H9 (cell line): ENCODE measurements at regions not wholly inside any gene's neighbourhood (a gene's known extent, or its start where the extent isn't known, plus 50 kb on each side); places are given as distances from the start of the nearest gene placed in this dataset.

Source experiments
- DNase-seq: peaks from one replicate; pipeline ENCODE4 v3.0.0-alpha.2; 2017
- H2AFZ ChIP-seq: one replicate; pipeline ENCODE4 v1.6.1; 2013; ENCODE audit warnings: mild to moderate bottlenecking, low read length, control low read depth, moderate library complexity
- H2AK5ac ChIP-seq: 2 replicates; pipeline ENCODE4 v1.6.1; 2013; ENCODE audit warnings: low read length, control low read depth, mixed read lengths; ENCODE audit not compliant: insufficient read length
- H2BK120ac ChIP-seq: one replicate; pipeline ENCODE4 v1.6.1; 2013; ENCODE audit warnings: low read depth, mild to moderate bottlenecking, low read length, control low read depth, inconsistent platforms; ENCODE audit not compliant: poor library complexity, severe bottlenecking
- H2BK12ac ChIP-seq: 2 replicates; pipeline ENCODE4 v1.6.1; 2013; ENCODE audit warnings: low read length, control low read depth, mixed read lengths, low read depth; ENCODE audit not compliant: insufficient read length
- H2BK15ac ChIP-seq: 2 replicates; pipeline ENCODE4 v1.6.1; 2013; ENCODE audit warnings: low read depth, low read length, control low read depth
- H2BK20ac ChIP-seq: one replicate; pipeline ENCODE4 v1.6.1; 2013; ENCODE audit warnings: low read depth, mild to moderate bottlenecking, low read length, control low read depth, inconsistent platforms; ENCODE audit not compliant: poor library complexity, severe bottlenecking
- H2BK5ac ChIP-seq: 2 replicates; pipeline ENCODE4 v1.6.1; 2013; ENCODE audit warnings: low read length, control low read depth, mixed read lengths; ENCODE audit not compliant: insufficient read length
- H3K14ac ChIP-seq: 2 replicates; pipeline ENCODE4 v1.6.1; 2013; ENCODE audit warnings: low read length, control low read depth; ENCODE audit not compliant: insufficient read depth
- H3K18ac ChIP-seq: 2 replicates; pipeline ENCODE4 v1.6.1; 2013; ENCODE audit warnings: low read depth, mild to moderate bottlenecking, mixed read lengths, low read length, control low read depth; ENCODE audit not compliant: insufficient read length
- H3K23ac ChIP-seq: 2 replicates; pipeline ENCODE4 v1.6.1; 2013; ENCODE audit warnings: low read length, control low read depth, mixed read lengths, low read depth; ENCODE audit not compliant: insufficient read length
- H3K23me2 ChIP-seq: 2 replicates; pipeline ENCODE4 v1.6.1; 2013; ENCODE audit warnings: low read depth, mild to moderate bottlenecking, mixed read lengths, low read length, control low read depth; ENCODE audit not compliant: insufficient read length, poor library complexity, severe bottlenecking
- H3K27ac ChIP-seq: 2 replicates; pipeline ENCODE4 v1.5.1; 2013; ENCODE audit warnings: low read length, control low read depth, mixed read lengths, low read depth; ENCODE audit not compliant: insufficient read length
- H3K27me3 ChIP-seq: 2 replicates; pipeline ENCODE4 v1.6.1; 2013; ENCODE audit warnings: low read length, control low read depth, inconsistent platforms; ENCODE audit not compliant: insufficient read depth
- H3K4ac ChIP-seq: 2 replicates; pipeline ENCODE4 v1.6.1; 2013; ENCODE audit warnings: low read depth, mild to moderate bottlenecking, control low read depth, inconsistent platforms, low read length, moderate library complexity
- H3K4me1 ChIP-seq: 2 replicates; pipeline ENCODE4 v1.6.1; 2013; ENCODE audit warnings: low read length, control low read depth, inconsistent platforms; ENCODE audit not compliant: insufficient read depth
- H3K4me2 ChIP-seq: 2 replicates; pipeline ENCODE4 v1.6.1; 2013; ENCODE audit warnings: low read length, control low read depth, mixed read lengths; ENCODE audit not compliant: insufficient read length, insufficient read depth
- H3K56ac ChIP-seq: 2 replicates; pipeline ENCODE4 v1.6.1; 2013; ENCODE audit warnings: low read depth, mild to moderate bottlenecking, mixed read lengths, low read length, control low read depth; ENCODE audit not compliant: insufficient read length
- H3K79me1 ChIP-seq: 2 replicates; pipeline ENCODE4 v1.6.1; 2013; ENCODE audit warnings: low read depth, mild to moderate bottlenecking, moderate library complexity, low read length, control low read depth, inconsistent platforms; ENCODE audit not compliant: insufficient read depth, poor library complexity, severe bottlenecking
- H3K79me2 ChIP-seq: 2 replicates; pipeline ENCODE4 v1.6.1; 2013; ENCODE audit warnings: low read length, control low read depth, inconsistent platforms; ENCODE audit not compliant: insufficient read depth
- H3K9ac ChIP-seq: 2 replicates; pipeline ENCODE4 v1.6.1; 2013; ENCODE audit warnings: low read length, control low read depth, mixed read lengths; ENCODE audit not compliant: insufficient read length; ENCODE audit errors: extremely low read depth
- H3K9me3 ChIP-seq: one replicate; pipeline ENCODE4 v1.6.1; 2013; ENCODE audit warnings: low read depth, low read length, inconsistent platforms; ENCODE audit not compliant: control insufficient read depth
- H3T11ph ChIP-seq: one replicate; pipeline ENCODE4 v1.6.1; 2013; ENCODE audit warnings: mild to moderate bottlenecking, low read length, control low read depth, inconsistent platforms
- H4K20me1 ChIP-seq: one replicate; pipeline ENCODE4 v1.6.1; 2013; ENCODE audit not compliant: control insufficient read depth, insufficient read length, insufficient read depth
- H4K5ac ChIP-seq: 2 replicates; pipeline ENCODE4 v1.6.1; 2013; ENCODE audit warnings: low read depth, mild to moderate bottlenecking, mixed read lengths, low read length, control low read depth; ENCODE audit not compliant: insufficient read length
- H4K8ac ChIP-seq: replicated peaks from 2 replicates; pipeline ENCODE4 v1.6.1; 2013; ENCODE audit warnings: low read length, control low read depth, mixed read lengths, low read depth; ENCODE audit not compliant: insufficient read length
- H4K91ac ChIP-seq: 2 replicates; pipeline ENCODE4 v1.6.1; 2013; ENCODE audit warnings: low read depth, mild to moderate bottlenecking, moderate library complexity, mixed read lengths, low read length, control low read depth; ENCODE audit not compliant: insufficient read length
- H3K27ac Mint-ChIP-seq, 3 experiments: 2 replicates in 2 of 3; 3 replicates in 1 of 3; pipeline ENCODE4 v1.8.0; 2020 to 2021; ENCODE audit warnings: mixed read lengths in 3 of 3, mild to moderate bottlenecking in 1 of 3, moderate library complexity in 1 of 3
- H3K27me3 Mint-ChIP-seq: 2 replicates; pipeline ENCODE4 v1.8.0; 2021; ENCODE audit warnings: low read depth, mild to moderate bottlenecking, moderate library complexity, mixed read lengths
- H3K36me3 Mint-ChIP-seq, 3 experiments: 2 replicates in 2 of 3; 3 replicates in 1 of 3; pipeline ENCODE4 v1.8.0; 2020 to 2021; ENCODE audit warnings: low read depth in 3 of 3, mixed read lengths in 3 of 3; ENCODE audit not compliant: insufficient read depth in 1 of 3
- H3K4me1 Mint-ChIP-seq, 2 experiments: 2 replicates each; pipeline ENCODE4 v1.8.0; 2020; ENCODE audit warnings: mixed read lengths in 2 of 2
- H3K4me3 Mint-ChIP-seq, 2 experiments: 2 replicates in 1 of 2; 3 replicates in 1 of 2; pipeline ENCODE4 v1.8.0; 2020 to 2021; ENCODE audit warnings: mild to moderate bottlenecking in 2 of 2, mixed read lengths in 2 of 2, moderate library complexity in 1 of 2
- H3K9me3 Mint-ChIP-seq, 2 experiments: 2 replicates in 1 of 2; 3 replicates in 1 of 2; pipeline ENCODE4 v1.8.0; 2020; ENCODE audit warnings: mild to moderate bottlenecking in 2 of 2, mixed read lengths in 2 of 2, moderate library complexity in 1 of 2
- CTCF ChIP-seq: fragments of 200-600 bp; sonication (generic); conservative IDR thresholded peaks from 3 replicates; pipeline ENCODE4 v1.8.0; 2021; ENCODE audit warnings: antibody characterized with exemption, mild to moderate bottlenecking
- WGBS: extraction: QIAGEN DNeasy Blood & Tissue Kit; methylation state at CpG from one replicate; pipeline ENCODE4 v1.1.7; 2013; ENCODE audit warnings: missing lambda C conversion rate, low lambda C conversion rate, mixed read lengths; ENCODE audit not compliant: insufficient read length; ENCODE audit errors: extremely low coverage; 5-methylcytosine and 5-hydroxymethylcytosine counted together

GRCh38 chr10:46170789-46171188, 116.0 kb upstream of the ANTXRL start:
- no CpG with 5 or more reads among the region's 1 CpG for WGBS
- no peak overlapping the region for H2AK5ac ChIP-seq
- H3K23ac ChIP-seq, result no peak overlapping the region
- no peaks in the 10 kb centered on the region for H3K4me1 ChIP-seq
- H3K27ac ChIP-seq, result no peak overlapping the region
- no peak overlapping the region for H2BK5ac ChIP-seq
- no peak overlapping the region for H2BK120ac ChIP-seq
- no peak overlapping the region for H3K9ac ChIP-seq
- no peak overlapping the region for H4K91ac ChIP-seq
- H3K36me3 Mint-ChIP-seq, result peaks cover 0 to 9% (median 0%) of the 10 kb centered on the region in 3 experiments; a peak in 3 of 7 replicates
- H2BK15ac ChIP-seq, result no peak overlapping the region
- TF ChIP-seq CTCF, result no peak
- H3K4me3 Mint-ChIP-seq, result no peak overlapping the region
- H3K9me3 Mint-ChIP-seq, result peaks cover 10% of the 10 kb centered on the region in 2 experiments; a peak in 4 of 5 replicates
- no peak overlapping the region for H4K5ac ChIP-seq
- H3K18ac ChIP-seq, result no peak overlapping the region
- H3T11ph ChIP-seq, result no peak overlapping the region
- no peak overlapping the region for H2BK12ac ChIP-seq
- H3K79me2 ChIP-seq, result no peaks in the 10 kb centered on the region
- H3K27ac Mint-ChIP-seq, result no peak overlapping the region
- DNase-seq, result no peak
- no peak overlapping the region for H3K56ac ChIP-seq
- H3K23me2 ChIP-seq, result no peaks in the 10 kb centered on the region
- H3K27me3 Mint-ChIP-seq, result peaks cover 3% of the 10 kb centered on the region; the same call in 1 of the 2 replicates
- no peak overlapping the region for H2AFZ ChIP-seq
- H3K14ac ChIP-seq, result no peak overlapping the region
- H4K20me1 ChIP-seq, result no peaks in the 10 kb centered on the region
- H3K4me2 ChIP-seq, result no peak overlapping the region
- H3K27me3 ChIP-seq, result no peaks in the 10 kb centered on the region
- no peak overlapping the region for H4K8ac ChIP-seq
- no peaks in the 10 kb centered on the region for H3K9me3 ChIP-seq
- H3K79me1 ChIP-seq, result no peaks in the 10 kb centered on the region
- H2BK20ac ChIP-seq, result no peak overlapping the region
- H3K4ac ChIP-seq, result no peak overlapping the region
- peaks cover 9 to 11% of the 10 kb centered on the region in 2 experiments for H3K4me1 Mint-ChIP-seq
